ENCODE measurements at regions not wholly inside any gene's neighbourhood (a gene's known extent, or its start where the extent isn't known, plus 50 kb on each side); places are given as distances from the start of the nearest gene placed in this dataset.

DNA sequence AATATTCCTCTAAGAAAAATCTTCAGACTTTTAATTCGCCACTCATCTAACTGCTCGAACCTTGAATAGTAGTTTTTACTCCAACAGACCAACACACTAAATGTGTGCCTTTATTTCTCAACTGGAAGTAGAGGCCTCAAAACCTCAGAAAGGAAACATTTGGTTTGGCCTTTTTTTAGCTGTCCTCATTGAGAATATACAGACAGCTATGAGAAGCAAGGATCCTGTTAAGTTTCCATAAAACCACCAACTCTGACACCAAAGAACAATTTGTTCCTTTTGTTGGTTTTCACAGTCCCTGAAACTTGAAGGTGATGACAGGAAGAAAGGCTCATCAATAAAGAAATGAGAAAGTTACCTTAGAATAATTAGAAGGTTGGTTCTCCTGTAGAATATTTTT lies 199.2 kb upstream of the MEOX2 start:
- no peak overlapping the region for H2AFZ ChIP-seq (ENCODE audit: low read depth, low read length)
- no peak overlapping the region for H3K14ac ChIP-seq (ENCODE audit: low read length in 2 of 2)
- peak; percentile 18 for DNase-seq
- H3K79me1 ChIP-seq (replicated peaks; ENCODE audit: low read length, poor library complexity, severe bottlenecking) = no peaks in the 10 kb centered on the region
- H3K36me3 ChIP-seq (ENCODE audit: control insufficient read depth in 1 of 2, insufficient read depth in 2 of 2, low read depth in 1 of 2, low read length in 2 of 2) = no peaks in the 10 kb centered on the region
- H2BK15ac ChIP-seq (ENCODE audit: low read depth, poor library complexity, severe bottlenecking) = no peak overlapping the region
- no peaks in the 10 kb centered on the region for H3K27me3 ChIP-seq (ENCODE audit: control insufficient read depth in 1 of 2, insufficient read depth in 1 of 2, low read length in 2 of 2)
- H3K4ac ChIP-seq (ENCODE audit: low read depth in 1 of 2, low read length in 2 of 2) = no peak overlapping the region
- H3K4me2 ChIP-seq (ENCODE audit: low read length, poor library complexity, severe bottlenecking) = no peak overlapping the region
- H3K23ac ChIP-seq (ENCODE audit: low read length in 2 of 2) = no peak overlapping the region
- no peak overlapping the region for H3K27ac ChIP-seq (ENCODE audit: low read length, poor library complexity, severe bottlenecking)
- no peak overlapping the region for H2BK12ac ChIP-seq (ENCODE audit: low read length in 2 of 2)
- H3K9me3 ChIP-seq (ENCODE audit: control insufficient read depth, low read length) = peaks cover 4% of the 10 kb centered on the region
- H4K91ac ChIP-seq (ENCODE audit: low read length) = no peak overlapping the region
- H3K4me3 ChIP-seq (ENCODE audit: insufficient read depth in 1 of 2, low read depth in 1 of 2, low read length in 2 of 2) = no peak overlapping the region
- no peak overlapping the region for H2AK5ac ChIP-seq (ENCODE audit: low read length, severe bottlenecking)
- H4K8ac ChIP-seq (ENCODE audit: low read length) = no peak overlapping the region
- peaks cover under 1% of the 10 kb centered on the region for H3K4me1 ChIP-seq (ENCODE audit: control insufficient read depth, insufficient read depth, low read depth, low read length)
- H3K9ac ChIP-seq (ENCODE audit: low read length) = no peak overlapping the region
- no peak overlapping the region for H3K18ac ChIP-seq (ENCODE audit: low read depth in 1 of 2, low read length in 2 of 2)
- H2BK120ac ChIP-seq (ENCODE audit: low read depth, low read length) = no peak overlapping the region
- 91% methylated on average over 2 of the region's 2 CpGs for WGBS
- no peak overlapping the region for H2BK5ac ChIP-seq (ENCODE audit: low read depth, low read length, poor library complexity, severe bottlenecking)

DNA sequence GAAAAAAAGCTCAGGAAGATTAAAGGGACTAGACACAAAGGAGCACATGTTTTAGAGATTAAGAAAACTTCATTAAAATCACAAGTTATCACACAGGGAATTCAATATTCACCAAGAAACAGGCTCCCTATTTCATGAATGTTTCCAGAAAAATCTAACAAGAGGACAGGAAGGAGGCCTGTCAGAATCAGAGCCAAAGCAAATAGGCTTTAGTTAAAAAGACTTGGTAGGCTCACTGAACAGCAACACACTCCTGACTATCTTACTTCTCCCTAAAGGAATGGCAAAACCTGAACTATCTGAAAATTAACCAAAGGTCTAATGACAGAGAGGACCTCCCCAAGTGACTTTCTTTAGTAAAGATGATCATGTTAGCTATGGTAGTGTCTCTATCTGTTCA lies 188.3 kb upstream of the MEOX2 start:
- H3K4me2 ChIP-seq (ENCODE audit: low read length, poor library complexity, severe bottlenecking) = no peak overlapping the region
- no peak overlapping the region for H3K27ac ChIP-seq (ENCODE audit: low read length, poor library complexity, severe bottlenecking)
- H3K4ac ChIP-seq (ENCODE audit: low read depth in 1 of 2, low read length in 2 of 2) = no peak overlapping the region
- DNase-seq = no peak
- no peaks in the 10 kb centered on the region for H3K36me3 ChIP-seq (ENCODE audit: control insufficient read depth in 1 of 2, insufficient read depth in 2 of 2, low read depth in 1 of 2, low read length in 2 of 2)
- H2BK120ac ChIP-seq (ENCODE audit: low read depth, low read length) = no peak overlapping the region
- H3K4me3 ChIP-seq (ENCODE audit: insufficient read depth in 1 of 2, low read depth in 1 of 2, low read length in 2 of 2) = no peak overlapping the region
- no peak overlapping the region for H3K18ac ChIP-seq (ENCODE audit: low read depth in 1 of 2, low read length in 2 of 2)
- H4K8ac ChIP-seq (ENCODE audit: low read length) = no peak overlapping the region
- no peak overlapping the region for H2AK5ac ChIP-seq (ENCODE audit: low read length, severe bottlenecking)
- no peaks in the 10 kb centered on the region for H3K79me1 ChIP-seq (replicated peaks; ENCODE audit: low read length, poor library complexity, severe bottlenecking)
- H2BK5ac ChIP-seq (ENCODE audit: low read depth, low read length, poor library complexity, severe bottlenecking) = no peak overlapping the region
- no peaks in the 10 kb centered on the region for H3K27me3 ChIP-seq (ENCODE audit: control insufficient read depth in 1 of 2, insufficient read depth in 1 of 2, low read length in 2 of 2)
- H3K4me1 ChIP-seq (ENCODE audit: control insufficient read depth, insufficient read depth, low read depth, low read length) = no peaks in the 10 kb centered on the region
- no peak overlapping the region for H2BK15ac ChIP-seq (ENCODE audit: low read depth, poor library complexity, severe bottlenecking)
- no peak overlapping the region for H4K91ac ChIP-seq (ENCODE audit: low read length)
- no peak overlapping the region for H3K9ac ChIP-seq (ENCODE audit: low read length)
- H3K23ac ChIP-seq (ENCODE audit: low read length in 2 of 2) = no peak overlapping the region
- no peaks in the 10 kb centered on the region for H3K9me3 ChIP-seq (ENCODE audit: control insufficient read depth, low read length)
- no peak overlapping the region for H3K14ac ChIP-seq (ENCODE audit: low read length in 2 of 2)
- no peak overlapping the region for H2BK12ac ChIP-seq (ENCODE audit: low read length in 2 of 2)
- no peak overlapping the region for H2AFZ ChIP-seq (ENCODE audit: low read depth, low read length)

DNA sequence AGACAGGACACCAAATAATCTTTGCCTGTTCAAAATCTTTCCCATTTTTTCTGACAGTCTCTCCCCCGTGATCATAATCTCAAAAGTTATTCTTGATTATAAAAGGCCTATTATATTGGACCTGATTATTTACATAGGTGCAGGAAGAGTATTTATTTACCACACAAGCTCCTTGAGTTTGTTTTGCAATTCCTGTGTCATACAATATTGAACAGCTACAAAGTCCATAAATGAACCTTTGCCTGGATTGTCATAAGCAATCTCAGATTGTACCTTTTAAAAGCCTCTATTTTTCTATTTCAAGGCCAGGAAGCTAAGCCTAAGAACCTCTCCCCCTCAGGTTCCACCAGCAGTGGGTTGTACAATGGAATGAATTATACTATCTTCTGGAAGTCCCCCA lies 183.9 kb upstream of the MEOX2 start:
- no peak overlapping the region for H2AFZ ChIP-seq (ENCODE audit: low read depth, low read length)
- H3K27ac ChIP-seq (ENCODE audit: low read length, poor library complexity, severe bottlenecking) = no peak overlapping the region
- H3K23ac ChIP-seq (ENCODE audit: low read length in 2 of 2) = no peak overlapping the region
- no peak overlapping the region for H3K4me2 ChIP-seq (ENCODE audit: low read length, poor library complexity, severe bottlenecking)
- no peak for DNase-seq
- no peak overlapping the region for H4K91ac ChIP-seq (ENCODE audit: low read length)
- H3K9ac ChIP-seq (ENCODE audit: low read length) = no peak overlapping the region
- H3K9me3 ChIP-seq (ENCODE audit: control insufficient read depth, low read length) = no peaks in the 10 kb centered on the region
- no peaks in the 10 kb centered on the region for H3K36me3 ChIP-seq (ENCODE audit: control insufficient read depth in 1 of 2, insufficient read depth in 2 of 2, low read depth in 1 of 2, low read length in 2 of 2)
- H3K4me1 ChIP-seq (ENCODE audit: control insufficient read depth, insufficient read depth, low read depth, low read length) = no peaks in the 10 kb centered on the region
- no peak overlapping the region for H3K14ac ChIP-seq (ENCODE audit: low read length in 2 of 2)
- H3K79me1 ChIP-seq (replicated peaks; ENCODE audit: low read length, poor library complexity, severe bottlenecking) = no peaks in the 10 kb centered on the region
- no peak overlapping the region for H2BK12ac ChIP-seq (ENCODE audit: low read length in 2 of 2)
- H2BK120ac ChIP-seq (ENCODE audit: low read depth, low read length) = no peak overlapping the region
- no peak overlapping the region for H2BK15ac ChIP-seq (ENCODE audit: low read depth, poor library complexity, severe bottlenecking)
- no peak overlapping the region for H2BK5ac ChIP-seq (ENCODE audit: low read depth, low read length, poor library complexity, severe bottlenecking)
- no peak overlapping the region for H4K8ac ChIP-seq (ENCODE audit: low read length)
- no CpG with 5 or more reads among the region's 1 CpG for WGBS
- H3K4me3 ChIP-seq (ENCODE audit: insufficient read depth in 1 of 2, low read depth in 1 of 2, low read length in 2 of 2) = no peak overlapping the region
- no peak overlapping the region for H3K4ac ChIP-seq (ENCODE audit: low read depth in 1 of 2, low read length in 2 of 2)
- H3K27me3 ChIP-seq (ENCODE audit: control insufficient read depth in 1 of 2, insufficient read depth in 1 of 2, low read length in 2 of 2) = no peaks in the 10 kb centered on the region
- H3K18ac ChIP-seq (ENCODE audit: low read depth in 1 of 2, low read length in 2 of 2) = no peak overlapping the region
- no peak overlapping the region for H2AK5ac ChIP-seq (ENCODE audit: low read length, severe bottlenecking)

DNA sequence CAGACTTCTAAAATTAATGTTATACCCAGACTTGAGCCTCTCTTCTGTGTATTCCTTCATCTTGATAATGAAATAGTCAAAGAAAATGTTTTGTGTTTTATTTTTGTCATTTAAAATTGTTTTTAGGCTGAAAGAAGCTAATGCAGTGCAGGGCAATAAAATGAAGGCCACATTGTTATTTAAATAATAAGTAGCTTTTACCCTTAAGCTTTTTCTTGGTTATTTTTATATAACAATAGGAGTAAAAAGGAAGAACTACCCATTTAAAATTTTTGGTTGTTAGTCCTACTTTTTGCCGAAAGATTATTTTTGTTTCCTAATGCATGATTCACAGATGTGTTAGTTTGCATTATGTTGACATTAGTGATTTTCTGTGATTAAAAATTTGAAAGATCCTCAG lies 181.0 kb upstream of the MEOX2 start:
- H3K9me3 ChIP-seq (ENCODE audit: control insufficient read depth, low read length) = no peaks in the 10 kb centered on the region
- H4K91ac ChIP-seq (ENCODE audit: low read length) = no peak overlapping the region
- 100% methylated on average over 1 of the region's 1 CpG for WGBS
- no peak overlapping the region for H2BK12ac ChIP-seq (ENCODE audit: low read length in 2 of 2)
- no peaks in the 10 kb centered on the region for H3K36me3 ChIP-seq (ENCODE audit: control insufficient read depth in 1 of 2, insufficient read depth in 2 of 2, low read depth in 1 of 2, low read length in 2 of 2)
- H3K4me1 ChIP-seq (ENCODE audit: control insufficient read depth, insufficient read depth, low read depth, low read length) = no peaks in the 10 kb centered on the region
- H2BK15ac ChIP-seq (ENCODE audit: low read depth, poor library complexity, severe bottlenecking) = no peak overlapping the region
- H2AFZ ChIP-seq (ENCODE audit: low read depth, low read length) = no peak overlapping the region
- no peaks in the 10 kb centered on the region for H3K79me1 ChIP-seq (replicated peaks; ENCODE audit: low read length, poor library complexity, severe bottlenecking)
- no peak overlapping the region for H3K4ac ChIP-seq (ENCODE audit: low read depth in 1 of 2, low read length in 2 of 2)
- no peak overlapping the region for H3K18ac ChIP-seq (ENCODE audit: low read depth in 1 of 2, low read length in 2 of 2)
- no peak overlapping the region for H3K27ac ChIP-seq (ENCODE audit: low read length, poor library complexity, severe bottlenecking)
- no peak overlapping the region for H3K4me2 ChIP-seq (ENCODE audit: low read length, poor library complexity, severe bottlenecking)
- no peak overlapping the region for H3K9ac ChIP-seq (ENCODE audit: low read length)
- no peak overlapping the region for H3K14ac ChIP-seq (ENCODE audit: low read length in 2 of 2)
- H2AK5ac ChIP-seq (ENCODE audit: low read length, severe bottlenecking) = no peak overlapping the region
- H3K4me3 ChIP-seq (ENCODE audit: insufficient read depth in 1 of 2, low read depth in 1 of 2, low read length in 2 of 2) = no peak overlapping the region
- DNase-seq = no peak
- H4K8ac ChIP-seq (ENCODE audit: low read length) = no peak overlapping the region
- no peak overlapping the region for H3K23ac ChIP-seq (ENCODE audit: low read length in 2 of 2)
- H3K27me3 ChIP-seq (ENCODE audit: control insufficient read depth in 1 of 2, insufficient read depth in 1 of 2, low read length in 2 of 2) = no peaks in the 10 kb centered on the region
- H2BK5ac ChIP-seq (ENCODE audit: low read depth, low read length, poor library complexity, severe bottlenecking) = no peak overlapping the region
- no peak overlapping the region for H2BK120ac ChIP-seq (ENCODE audit: low read depth, low read length)

All from mesenchymal stem cell (in vitro differentiated cells and primary cell).